ENCODE measurements at regions not wholly inside any gene's neighbourhood (a gene's known extent, or its start where the extent isn't known, plus 50 kb on each side); places are given as distances from the start of the nearest gene placed in this dataset.

GRCh38 chr20:1718604-1719384 is 61.2 kb upstream of the SIRPG start:
- H3K27ac Mint-ChIP-seq, result no peak overlapping the region
- H3K27me3 Mint-ChIP-seq, result no peaks in the 10 kb centered on the region
- POLR2A ChIA-PET, result no interaction called here
- peaks cover 4% of the 10 kb centered on the region for H3K9me3 Mint-ChIP-seq
- intact Hi-C loops (cut with micrococcal nuclease), result no loop called here
- CTCF ChIA-PET, result no interaction called here
- H3K4me3 Mint-ChIP-seq, result no peak overlapping the region
- no peak for ATAC-seq
- no peaks in the 10 kb centered on the region for H3K36me3 Mint-ChIP-seq (ENCODE audit: low read depth)
- no peak for DNase-seq
- TF ChIP-seq CTCF (IDR thresholded peaks at IDR 0.05), result no peak
- peaks cover 18% of the 10 kb centered on the region for H3K4me1 Mint-ChIP-seq (ENCODE audit: low read depth)

- H3K36me3 Mint-ChIP-seq (ENCODE audit: low read depth), result no peaks in the 10 kb centered on the region
- DNase-seq (no peak), ATAC-seq (no peak)
- no peak overlapping the region for H3K4me3 Mint-ChIP-seq
- ChIA-PET CTCF (no interaction called here), POLR2A (no interaction called here)
- H3K27ac Mint-ChIP-seq, result no peak overlapping the region
- no peaks in the 10 kb centered on the region for H3K27me3 Mint-ChIP-seq
- intact Hi-C loops (cut with micrococcal nuclease), result no loop called here
- no peak for TF ChIP-seq CTCF (IDR thresholded peaks at IDR 0.05)
- H3K9me3 Mint-ChIP-seq, result peaks cover 3% of the 10 kb centered on the region
- peaks cover 14% of the 10 kb centered on the region for H3K4me1 Mint-ChIP-seq (ENCODE audit: low read depth)
Observed at GRCh38 chr20:1712634-1713624, 55.4 kb upstream of the SIRPG start.

- no peak for TF ChIP-seq CTCF (IDR thresholded peaks at IDR 0.05)
- no peak for DNase-seq
- Mint-ChIP-seq H3K4me1 (ENCODE audit: low read depth) (peaks cover 20% of the 10 kb centered on the region), H3K27me3 (no peaks in the 10 kb centered on the region), H3K9me3 (peaks cover 3% of the 10 kb centered on the region), H3K36me3 (ENCODE audit: low read depth) (no peaks in the 10 kb centered on the region), H3K4me3 (no peak overlapping the region), H3K27ac (no peak overlapping the region)
- POLR2A ChIA-PET, result no interaction called here
- intact Hi-C loops (cut with micrococcal nuclease), result no loop called here
- no peak for ATAC-seq
- CTCF ChIA-PET, result no interaction called here
Observed at GRCh38 chr20:1711826-1712601, 54.4 kb upstream of the SIRPG start.

GRCh38 chr20:1711266-1711665 is 53.7 kb upstream of the SIRPG start:
- ATAC-seq (no peak), DNase-seq (no peak)
- H3K4me3 Mint-ChIP-seq, result no peak overlapping the region
- no peak overlapping the region for H3K27ac Mint-ChIP-seq
- intact Hi-C loops (cut with micrococcal nuclease), result no loop called here
- POLR2A ChIA-PET, result interaction anchor here (1.0 kb wide), 1 partner anchor 10 kb away, joined by 3 read pairs; no protein-coding TSS in a partner anchor
- peaks cover 22% of the 10 kb centered on the region for H3K4me1 Mint-ChIP-seq (ENCODE audit: low read depth)
- peaks cover 3% of the 10 kb centered on the region for H3K9me3 Mint-ChIP-seq
- TF ChIP-seq CTCF (IDR thresholded peaks at IDR 0.05), result no peak
- H3K36me3 Mint-ChIP-seq (ENCODE audit: low read depth), result no peaks in the 10 kb centered on the region
- CTCF ChIA-PET, result no interaction called here
- H3K27me3 Mint-ChIP-seq, result no peaks in the 10 kb centered on the region

All from activated CD8-positive, alpha-beta T cell treated with anti-CD3 and anti-CD28 coated beads for 36 hours (primary cell).